ENCODE measurements at regions not wholly inside any gene's neighbourhood (a gene's known extent, or its start where the extent isn't known, plus 50 kb on each side); places are given as distances from the start of the nearest gene placed in this dataset.

DNA sequence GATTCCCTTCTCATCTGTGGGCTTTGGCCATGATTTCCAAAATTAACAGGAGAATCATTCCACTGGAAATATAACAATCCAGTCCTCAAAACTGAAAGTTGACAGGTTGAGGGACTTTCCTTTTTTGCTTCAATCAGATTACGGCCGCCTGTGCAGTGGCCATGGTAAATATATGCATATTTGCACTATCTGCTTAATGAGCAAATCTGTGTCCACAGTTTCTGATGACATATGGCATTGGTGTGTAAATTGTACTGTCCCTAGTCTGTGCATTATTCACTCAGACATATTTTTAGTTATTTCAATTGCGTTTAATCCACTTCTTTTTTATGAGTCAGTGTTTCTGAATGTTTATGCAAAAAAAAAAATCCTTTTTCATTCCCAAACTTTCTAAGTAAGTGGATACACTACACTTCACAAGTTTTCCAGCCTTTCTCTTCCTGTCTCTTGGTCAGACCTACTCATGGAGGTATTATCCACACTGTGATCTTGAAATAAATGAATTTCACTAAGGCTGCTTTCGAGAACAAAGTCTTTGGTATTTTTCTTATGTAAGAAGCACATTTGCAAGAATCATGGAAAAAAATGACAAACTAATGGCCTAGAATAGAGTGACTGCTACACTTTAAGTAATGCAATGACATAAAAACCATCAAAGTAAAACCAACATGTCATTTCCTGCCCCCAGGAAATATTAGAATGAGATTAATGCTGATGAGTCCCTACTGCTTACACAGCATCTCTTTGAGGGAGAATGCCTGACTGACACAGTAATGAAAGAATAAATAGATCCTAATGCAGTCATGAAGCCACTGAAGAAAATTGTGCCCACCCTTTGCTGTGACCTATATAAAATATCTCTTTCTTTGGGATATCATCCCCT is 76.4 kb upstream of the MTNR1B start:
- TF ChIP-seq, protein P1, sequence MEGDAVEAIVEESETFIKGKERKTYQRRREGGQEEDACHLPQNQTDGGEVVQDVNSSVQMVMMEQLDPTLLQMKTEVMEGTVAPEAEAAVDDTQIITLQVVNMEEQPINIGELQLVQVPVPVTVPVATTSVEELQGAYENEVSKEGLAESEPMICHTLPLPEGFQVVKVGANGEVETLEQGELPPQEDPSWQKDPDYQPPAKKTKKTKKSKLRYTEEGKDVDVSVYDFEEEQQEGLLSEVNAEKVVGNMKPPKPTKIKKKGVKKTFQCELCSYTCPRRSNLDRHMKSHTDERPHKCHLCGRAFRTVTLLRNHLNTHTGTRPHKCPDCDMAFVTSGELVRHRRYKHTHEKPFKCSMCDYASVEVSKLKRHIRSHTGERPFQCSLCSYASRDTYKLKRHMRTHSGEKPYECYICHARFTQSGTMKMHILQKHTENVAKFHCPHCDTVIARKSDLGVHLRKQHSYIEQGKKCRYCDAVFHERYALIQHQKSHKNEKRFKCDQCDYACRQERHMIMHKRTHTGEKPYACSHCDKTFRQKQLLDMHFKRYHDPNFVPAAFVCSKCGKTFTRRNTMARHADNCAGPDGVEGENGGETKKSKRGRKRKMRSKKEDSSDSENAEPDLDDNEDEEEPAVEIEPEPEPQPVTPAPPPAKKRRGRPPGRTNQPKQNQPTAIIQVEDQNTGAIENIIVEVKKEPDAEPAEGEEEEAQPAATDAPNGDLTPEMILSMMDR (IDR thresholded peaks at IDR 0.05; ENCODE audit: borderline replicate concordance, control extremely low read depth, extremely low read depth, insufficient read depth, missing control alignments): no peak
- no peak for DNase-seq (ENCODE audit: low spot score)
- in situ Hi-C loops (cut with MboI; ENCODE audit: low sequenced_read_pairs, unreplicated experiment): no loop called here

DNA sequence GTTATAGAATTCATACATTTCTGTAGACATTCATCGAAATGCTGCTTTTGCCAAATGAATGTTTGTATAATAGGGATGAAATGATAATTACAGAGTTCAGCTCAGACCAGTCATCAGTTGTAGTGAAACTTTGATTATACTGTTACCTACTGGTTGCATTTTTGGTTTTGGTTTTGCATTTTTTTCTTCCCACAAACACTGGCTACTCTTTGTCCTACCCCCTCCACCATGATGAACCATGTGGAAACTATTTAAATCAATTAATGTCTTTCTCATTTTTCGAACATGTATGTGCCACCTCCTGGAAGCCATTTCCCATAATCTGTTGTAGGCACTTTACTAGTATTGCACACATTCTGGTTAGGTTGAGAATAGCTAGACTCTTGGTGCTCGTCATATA is 75.3 kb upstream of the MTNR1B start:
- in situ Hi-C loops (cut with MboI; ENCODE audit: low sequenced_read_pairs, unreplicated experiment): no loop called here
- TF ChIP-seq, protein P1 (IDR thresholded peaks at IDR 0.05; ENCODE audit: borderline replicate concordance, control extremely low read depth, extremely low read depth, insufficient read depth, missing control alignments): no peak
- no peak for DNase-seq (ENCODE audit: low spot score)

DNA sequence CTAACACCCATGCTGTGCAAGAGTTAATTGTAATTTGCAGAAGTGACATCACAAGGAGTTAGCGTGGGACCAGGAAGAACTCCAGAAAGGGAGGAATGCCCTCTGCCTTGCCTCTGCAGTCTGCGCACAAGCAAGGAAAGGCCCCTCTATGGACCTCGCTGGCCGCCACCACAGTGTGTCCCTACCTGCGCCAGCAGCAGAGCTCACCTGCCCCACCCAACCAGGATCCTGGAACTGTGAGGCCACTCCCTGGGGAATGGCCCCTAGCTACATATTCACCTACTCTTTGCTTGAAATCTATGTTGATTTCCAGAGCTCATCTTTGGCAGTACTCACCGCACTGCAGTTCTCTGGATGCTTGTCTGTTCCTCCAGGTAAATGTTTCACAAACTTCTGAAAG is 72.0 kb upstream of the MTNR1B start:
- TF ChIP-seq, protein P1 (IDR thresholded peaks at IDR 0.05; ENCODE audit: borderline replicate concordance, control extremely low read depth, extremely low read depth, insufficient read depth, missing control alignments): no peak
- in situ Hi-C loops (cut with MboI; ENCODE audit: low sequenced_read_pairs, unreplicated experiment): no loop called here
- no peak for DNase-seq (ENCODE audit: low spot score)

DNA sequence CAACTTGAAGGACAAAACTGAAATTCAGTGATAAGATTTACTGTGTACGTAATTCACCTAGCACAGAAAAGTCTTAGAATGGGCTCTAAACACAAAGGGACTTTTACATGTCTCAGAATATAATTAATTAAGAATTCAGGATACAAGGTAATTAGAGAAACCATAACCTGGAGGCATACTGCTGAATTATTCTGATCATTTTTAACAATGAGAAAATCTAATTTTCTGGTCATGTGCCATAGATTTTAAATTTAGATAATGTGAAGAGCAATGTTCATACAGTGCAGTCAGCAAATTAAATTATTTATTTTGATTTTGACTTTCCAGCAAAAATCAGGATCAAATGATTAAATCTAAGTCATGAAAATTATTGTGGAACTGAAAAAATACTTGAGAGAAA is 67.0 kb upstream of the MTNR1B start:
- no peak for DNase-seq (ENCODE audit: low spot score)
- in situ Hi-C loops (cut with MboI; ENCODE audit: low sequenced_read_pairs, unreplicated experiment): no loop called here
- TF ChIP-seq, protein P1 (IDR thresholded peaks at IDR 0.05; ENCODE audit: borderline replicate concordance, control extremely low read depth, extremely low read depth, insufficient read depth, missing control alignments): no peak

DNA sequence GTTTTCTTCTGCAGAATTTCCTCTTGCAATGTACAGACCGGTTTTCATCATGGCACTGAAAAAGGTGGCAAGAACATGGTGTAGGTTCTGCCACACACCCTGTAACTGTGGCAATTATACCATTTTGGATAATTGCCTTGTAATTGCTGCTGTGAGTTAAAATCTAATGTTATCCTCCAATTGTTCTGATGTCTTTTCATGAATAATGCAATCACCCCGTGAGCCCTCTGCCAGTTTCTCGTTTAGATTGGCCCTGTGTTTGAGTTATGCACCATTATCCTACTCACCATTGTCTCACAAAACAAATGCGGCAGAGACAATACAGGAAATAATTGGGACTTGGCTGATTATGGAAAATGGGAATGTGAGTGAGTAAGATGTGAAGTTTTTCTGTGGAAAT is 61.8 kb upstream of the MTNR1B start:
- in situ Hi-C loops (cut with MboI; ENCODE audit: low sequenced_read_pairs, unreplicated experiment): no loop called here
- TF ChIP-seq, protein P1 (IDR thresholded peaks at IDR 0.05; ENCODE audit: borderline replicate concordance, control extremely low read depth, extremely low read depth, insufficient read depth, missing control alignments): no peak
- DNase-seq (ENCODE audit: low spot score): no peak

DNA sequence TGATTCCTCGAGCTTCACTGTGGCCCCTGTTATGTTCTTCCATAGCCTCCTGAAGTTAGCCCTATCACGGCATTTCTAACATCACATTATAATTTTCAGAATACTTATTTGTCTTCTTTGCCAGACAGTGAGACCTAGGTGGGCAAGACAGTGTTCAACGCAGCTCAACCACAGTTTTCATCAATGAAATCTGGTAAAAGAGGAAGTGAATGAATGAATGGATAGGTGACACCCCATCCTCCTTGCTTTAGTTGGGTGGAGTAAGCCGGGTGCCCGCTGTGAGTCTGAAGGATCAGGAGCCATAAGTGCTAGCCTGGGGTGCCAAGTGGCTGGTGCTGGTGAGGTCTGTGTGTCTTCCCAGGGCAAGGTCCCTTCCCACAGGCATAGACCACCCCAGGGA is 60.2 kb upstream of the MTNR1B start:
- no peak for DNase-seq (ENCODE audit: low spot score)
- TF ChIP-seq, protein P1 (IDR thresholded peaks at IDR 0.05; ENCODE audit: borderline replicate concordance, control extremely low read depth, extremely low read depth, insufficient read depth, missing control alignments): no peak
- in situ Hi-C loops (cut with MboI; ENCODE audit: low sequenced_read_pairs, unreplicated experiment): no loop called here
